C4-2B (cell line): ENCODE measurements at regions not wholly inside any gene's neighbourhood (a gene's known extent, or its start where the extent isn't known, plus 50 kb on each side); places are given as distances from the start of the nearest gene placed in this dataset.
"Not testable (repeated sequence)": the region's sequence is repeated elsewhere in the genome, so short reads cannot be mapped to it uniquely, and the experiment has no call there.

ENCODE experiments used
- H3K27ac ChIP-seq: fragments of 450-650 bp; 2 replicates; pipeline ENCODE4 v1.5.1; 2017
- CTCF ChIP-seq: fragments of 450-650 bp; conservative IDR thresholded peaks from 2 replicates; pipeline ENCODE4 v1.5.1; 2017; ENCODE audit warnings: mild to moderate bottlenecking
- ZFX ChIP-seq: fragments of 450-650 bp; IDR thresholded peaks from 2 replicates; pipeline ENCODE4 v1.6.1; 2017

GRCh38 chrX:2640436-2641150, 50.5 kb upstream of the CD99 start:
- no peak overlapping the region for H3K27ac ChIP-seq
- TF ChIP-seq CTCF (no peak), ZFX (no peak)

DNA sequence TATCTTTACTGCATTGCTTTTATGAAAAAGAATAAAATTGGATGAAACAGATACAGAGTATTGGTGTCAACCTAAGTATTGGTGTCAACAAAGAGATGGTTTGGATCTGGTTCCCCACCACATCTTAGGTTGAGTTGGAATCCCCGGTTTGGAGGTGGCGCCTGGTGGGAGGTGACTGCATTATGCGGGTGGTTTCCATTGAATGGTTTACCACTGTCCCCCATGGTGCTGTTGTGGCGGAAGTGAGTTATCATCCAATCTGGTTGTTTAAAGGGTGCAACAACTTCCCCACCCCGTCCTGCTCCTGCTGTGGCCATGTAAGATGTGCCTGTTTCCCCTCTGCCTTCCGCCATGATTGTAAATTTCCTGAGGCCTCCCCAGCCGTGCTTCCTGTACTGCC, 52.8 kb upstream of the CD99 start:
- H3K27ac ChIP-seq: no peak overlapping the region
- TF ChIP-seq ZFX (no peak), CTCF (no peak)

DNA sequence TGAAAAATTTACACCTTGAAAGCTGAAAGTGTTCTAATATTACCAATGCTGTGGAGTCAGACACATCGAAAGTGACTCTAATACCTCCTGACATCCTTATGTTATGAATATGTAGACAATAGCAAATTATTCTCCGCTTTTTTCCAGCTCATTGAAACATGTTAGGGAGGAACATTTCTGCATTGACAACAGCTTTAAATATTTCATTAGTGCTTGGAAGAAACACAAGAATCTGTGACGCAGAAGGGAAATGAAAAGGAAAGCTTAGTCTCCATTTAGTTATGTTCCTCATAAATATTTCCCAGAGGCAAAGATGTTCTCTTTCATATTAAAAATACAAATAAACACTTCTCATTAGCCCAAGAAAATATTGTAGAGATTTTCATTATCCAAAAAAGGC, 55.8 kb upstream of the CD99 start:
- no peak overlapping the region for H3K27ac ChIP-seq
- TF ChIP-seq ZFX (no peak), CTCF (no peak)

DNA sequence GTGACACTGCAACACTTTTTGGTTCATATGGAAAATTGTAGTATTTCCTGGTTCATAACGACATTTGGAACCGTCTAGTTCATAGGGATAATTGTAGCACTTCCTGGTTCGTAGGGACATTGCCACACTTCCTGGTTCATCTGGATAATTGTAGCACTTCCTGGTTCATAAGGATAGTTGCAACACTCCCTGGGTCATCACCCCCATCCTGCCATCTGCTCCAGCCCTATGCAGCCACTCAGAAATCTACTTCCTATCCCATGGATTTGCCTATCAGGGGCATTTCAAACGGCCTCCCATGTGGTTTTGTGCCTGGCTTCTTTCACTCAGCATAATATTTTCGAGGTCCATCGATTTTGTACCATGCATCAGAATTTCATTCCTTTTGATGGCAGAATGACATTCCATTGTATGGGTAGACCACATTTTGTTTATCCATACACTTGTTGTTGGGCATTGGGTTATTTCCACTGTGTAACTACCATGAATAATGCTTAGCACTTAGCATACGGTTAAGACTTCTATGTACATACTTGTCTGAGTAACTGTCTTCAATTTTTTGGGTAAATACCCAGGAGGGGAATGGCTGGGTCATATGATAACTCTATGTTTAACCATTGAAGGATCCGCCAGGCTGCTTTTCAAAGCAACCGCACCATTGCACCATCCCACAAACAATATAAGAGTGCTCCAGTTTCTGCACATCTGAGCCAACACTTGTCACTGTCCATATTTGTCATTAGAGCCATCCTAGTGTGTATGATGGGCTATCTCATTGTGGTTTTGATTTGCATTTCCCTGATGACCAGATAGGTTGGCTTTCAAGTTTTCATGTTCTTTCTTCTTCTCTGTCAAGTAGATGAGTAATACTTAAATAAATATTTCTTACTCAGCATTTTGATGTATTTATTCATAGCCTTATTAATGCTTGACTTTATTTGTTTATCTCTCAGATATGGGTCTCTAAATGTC, 58.3 kb upstream of the CD99 start:
- TF ChIP-seq CTCF: no peak
- TF ChIP-seq ZFX: no peak

GRCh38 chrX:2631743-2632532, 59.2 kb upstream of the CD99 start:
- H3K27ac ChIP-seq: no peak overlapping the region
- TF ChIP-seq ZFX: no peak
- no peak for TF ChIP-seq CTCF

More for the DNA sequence above, 58.3 kb upstream of the CD99 start:
- no peak overlapping the region for H3K27ac ChIP-seq

DNA sequence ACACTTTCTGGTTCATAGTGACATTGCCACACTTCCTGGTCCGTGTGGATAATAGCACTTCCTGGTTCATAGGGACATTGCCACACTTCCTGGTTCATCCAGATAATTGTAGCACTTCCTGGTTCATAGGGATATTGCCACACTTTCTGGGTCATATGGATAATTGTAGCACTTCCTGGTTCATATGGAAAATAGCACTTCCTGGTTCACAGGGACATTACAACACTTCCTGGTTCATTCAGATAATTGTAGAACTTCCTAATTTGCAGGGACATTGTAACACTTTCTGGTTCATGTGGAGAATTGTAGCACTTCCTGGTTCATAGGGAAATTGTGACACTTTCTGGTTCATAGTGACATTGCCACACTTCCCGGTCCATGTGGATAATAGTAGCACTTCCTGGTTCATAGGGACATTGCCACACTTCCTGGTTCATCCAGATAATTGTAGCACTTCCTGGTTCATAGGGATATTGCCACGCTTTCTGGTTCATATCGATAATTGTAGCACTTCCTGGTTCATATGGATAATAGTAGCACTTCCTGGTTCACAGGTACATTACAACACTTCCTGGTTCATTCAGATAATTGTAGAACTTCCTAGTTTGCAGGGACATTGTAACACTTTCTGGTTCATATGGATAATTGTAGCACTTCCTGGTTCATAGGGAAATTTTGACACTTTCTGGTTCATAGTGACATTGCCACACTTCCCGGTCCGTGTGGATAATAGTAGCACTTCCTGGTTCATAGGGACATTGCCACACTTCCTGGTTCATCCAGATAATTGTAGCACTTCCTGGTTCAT, 60.0 kb upstream of the CD99 start:
- not testable (repeated sequence) for H3K27ac ChIP-seq

DNA sequence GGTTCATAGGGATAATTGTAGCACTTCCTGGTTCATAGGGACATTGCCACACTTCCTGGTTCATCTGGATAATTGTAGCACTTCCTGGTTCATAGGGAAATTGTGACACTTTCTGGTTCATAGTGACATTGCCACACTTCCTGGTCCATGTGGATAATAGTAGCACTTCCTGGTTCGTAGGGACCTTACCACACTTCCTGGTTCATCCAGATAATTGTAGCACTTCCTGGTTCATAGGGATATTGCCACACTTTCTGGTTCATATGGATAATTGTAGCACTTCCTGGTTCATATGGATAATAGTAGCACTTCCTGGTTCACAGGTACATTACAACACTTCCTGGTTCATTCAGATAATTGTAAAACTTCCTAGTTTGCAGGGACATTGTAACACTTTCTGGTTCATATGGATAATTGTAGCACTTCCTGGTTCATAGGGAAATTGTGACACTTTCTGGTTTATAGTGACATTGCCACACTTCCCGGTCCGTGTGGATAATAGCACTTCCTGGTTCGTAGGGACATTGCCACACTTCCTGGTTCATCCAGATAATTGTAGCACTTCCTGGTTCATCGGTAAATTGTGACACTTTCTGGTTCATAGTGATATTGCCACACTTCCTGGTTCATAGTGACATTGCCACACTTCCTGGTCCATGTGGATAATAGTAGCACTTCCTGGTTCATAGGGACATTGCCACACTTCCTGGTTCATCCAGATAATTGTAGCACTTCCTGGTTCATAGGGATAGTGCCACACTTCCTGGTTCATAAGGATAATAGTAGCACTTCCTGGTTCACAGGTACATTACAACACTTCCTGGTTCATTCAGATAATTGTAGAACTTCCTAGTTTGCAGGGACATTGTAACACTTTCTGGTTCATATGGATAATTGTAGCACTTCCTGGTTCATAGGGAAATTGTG, 60.8 kb upstream of the CD99 start:
- H3K27ac ChIP-seq: not testable (repeated sequence)
